OCI-LY7 (cell line): ENCODE measurements at regions not wholly inside any gene's neighbourhood (a gene's known extent, or its start where the extent isn't known, plus 50 kb on each side); places are given as distances from the start of the nearest gene placed in this dataset.

Experiments
- EZH2phosphoT487 ChIP-seq: fragments of 200-600 bp; sonication (generic); IDR thresholded peaks from 2 replicates; pipeline ENCODE4 v1.6.1; 2018; ENCODE audit warnings: low read depth, borderline replicate concordance, mild to moderate bottlenecking, mixed run types, antibody characterized with exemption, low read length, moderate library complexity, mixed read lengths
- TF ChIP-seq, protein P1 (sequence below): fragments of 200-600 bp; sonication (generic); conservative IDR thresholded peaks from 2 replicates; pipeline ENCODE4 v1.5.1; 2014; ENCODE audit warnings: mild to moderate bottlenecking, antibody characterized with exemption, low read length, moderate library complexity, mixed read lengths

DNA sequence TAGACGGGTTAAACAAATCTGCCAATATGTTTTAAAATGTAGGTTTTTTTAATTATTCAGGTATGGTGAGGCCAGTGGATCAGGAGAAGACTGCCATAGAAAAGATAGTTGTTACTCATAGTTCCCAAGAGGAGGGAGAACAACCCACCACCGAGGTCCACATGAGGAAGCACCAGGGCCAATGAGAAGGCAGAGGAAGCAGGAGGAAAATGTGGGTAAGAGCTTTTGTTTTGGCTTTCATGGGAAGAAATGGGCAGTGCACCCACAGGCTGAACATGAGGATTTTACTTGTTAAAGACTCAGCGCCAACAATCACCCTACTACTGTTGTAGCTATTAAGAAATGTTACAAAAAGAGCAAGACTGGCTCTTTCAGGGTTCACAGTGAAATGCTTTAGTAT is 191.8 kb upstream of the HNMT start:
- TF ChIP-seq, protein P1, sequence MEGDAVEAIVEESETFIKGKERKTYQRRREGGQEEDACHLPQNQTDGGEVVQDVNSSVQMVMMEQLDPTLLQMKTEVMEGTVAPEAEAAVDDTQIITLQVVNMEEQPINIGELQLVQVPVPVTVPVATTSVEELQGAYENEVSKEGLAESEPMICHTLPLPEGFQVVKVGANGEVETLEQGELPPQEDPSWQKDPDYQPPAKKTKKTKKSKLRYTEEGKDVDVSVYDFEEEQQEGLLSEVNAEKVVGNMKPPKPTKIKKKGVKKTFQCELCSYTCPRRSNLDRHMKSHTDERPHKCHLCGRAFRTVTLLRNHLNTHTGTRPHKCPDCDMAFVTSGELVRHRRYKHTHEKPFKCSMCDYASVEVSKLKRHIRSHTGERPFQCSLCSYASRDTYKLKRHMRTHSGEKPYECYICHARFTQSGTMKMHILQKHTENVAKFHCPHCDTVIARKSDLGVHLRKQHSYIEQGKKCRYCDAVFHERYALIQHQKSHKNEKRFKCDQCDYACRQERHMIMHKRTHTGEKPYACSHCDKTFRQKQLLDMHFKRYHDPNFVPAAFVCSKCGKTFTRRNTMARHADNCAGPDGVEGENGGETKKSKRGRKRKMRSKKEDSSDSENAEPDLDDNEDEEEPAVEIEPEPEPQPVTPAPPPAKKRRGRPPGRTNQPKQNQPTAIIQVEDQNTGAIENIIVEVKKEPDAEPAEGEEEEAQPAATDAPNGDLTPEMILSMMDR, result no peak
- no peak for TF ChIP-seq EZH2phosphoT487
